Fibroblast of skin of right quadriceps (primary cell): ENCODE measurements at regions not wholly inside any gene's neighbourhood (a gene's known extent, or its start where the extent isn't known, plus 50 kb on each side); places are given as distances from the start of the nearest gene placed in this dataset.
"Not testable (repeated sequence)": the region's sequence is repeated elsewhere in the genome, so short reads cannot be mapped to it uniquely, and the experiment has no call there.

ENCODE experiments used
- DNase-seq: peaks from one replicate; pipeline ENCODE4 v3.0.0-alpha.2; 2013

GRCh38 chr3:25169151-25169550 is 258.9 kb upstream of the RARB start:
- DNase-seq: no peak

DNA sequence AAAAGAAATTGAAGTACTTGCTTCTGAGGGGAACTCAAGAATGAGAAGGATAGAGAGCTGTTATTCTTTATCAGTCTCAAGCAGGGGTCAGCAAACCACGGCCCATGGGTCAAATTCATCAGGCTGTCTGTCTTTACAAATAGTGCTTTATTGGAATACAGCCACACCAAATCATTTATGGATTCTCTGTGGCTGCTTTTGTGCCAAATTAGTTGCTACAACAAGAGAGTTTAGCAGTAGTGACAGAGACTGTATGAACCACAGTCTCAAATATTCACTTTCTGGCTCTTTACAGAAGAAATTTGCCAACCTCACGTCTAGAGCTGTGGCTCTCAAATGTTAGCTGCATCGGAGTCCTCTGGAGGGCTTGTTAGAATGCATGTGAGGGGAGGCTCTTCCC is 258.0 kb upstream of the RARB start:
- DNase-seq: no peak

- DNase-seq: peak; percentile 32
Observed at GRCh38 chr3:25171118-25171807, 256.8 kb upstream of the RARB start.

GRCh38 chr3:25171897-25172296 is 256.2 kb upstream of the RARB start:
- no peak for DNase-seq

DNA sequence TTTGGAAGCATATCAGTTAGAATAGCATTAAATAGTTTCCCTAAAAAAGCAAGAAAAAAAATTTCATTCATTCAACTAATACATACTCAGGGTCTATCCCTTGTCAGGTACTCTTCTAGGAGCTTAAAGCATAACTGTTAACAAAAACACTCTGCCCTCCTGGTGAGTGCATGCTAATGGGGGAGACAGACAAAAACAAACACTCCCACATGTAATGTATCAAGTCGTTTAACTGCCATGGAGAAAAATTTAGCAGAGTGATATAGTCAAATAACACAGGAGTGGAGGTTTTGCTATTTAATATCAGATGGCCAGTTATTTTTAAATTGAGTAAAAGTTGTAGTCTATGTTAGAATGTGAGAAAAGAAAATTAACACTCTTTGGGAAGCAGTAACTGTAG is 254.5 kb upstream of the RARB start:
- DNase-seq: no peak

- DNase-seq: no peak
Observed at GRCh38 chr3:25174251-25174650, 253.8 kb upstream of the RARB start.

DNA sequence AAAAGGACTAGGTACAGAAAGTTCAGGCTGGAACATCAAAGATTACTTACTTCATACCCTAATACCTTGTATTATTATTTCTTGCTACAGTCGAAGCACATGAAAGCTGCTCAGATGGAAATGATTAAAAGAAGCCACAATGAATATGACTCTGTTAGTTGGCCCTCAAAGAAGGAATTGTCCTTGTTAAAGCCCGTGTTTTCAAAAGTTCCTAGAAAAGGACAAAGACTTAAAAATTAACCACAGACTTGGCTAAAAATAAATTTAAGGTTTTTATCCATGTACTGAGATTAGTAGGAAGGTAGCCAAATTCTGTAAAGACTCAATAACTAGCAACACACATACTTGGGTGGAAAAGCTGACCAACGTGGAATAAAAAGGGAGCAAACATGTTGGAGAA is 251.0 kb upstream of the RARB start:
- DNase-seq: peak; percentile 40

DNA sequence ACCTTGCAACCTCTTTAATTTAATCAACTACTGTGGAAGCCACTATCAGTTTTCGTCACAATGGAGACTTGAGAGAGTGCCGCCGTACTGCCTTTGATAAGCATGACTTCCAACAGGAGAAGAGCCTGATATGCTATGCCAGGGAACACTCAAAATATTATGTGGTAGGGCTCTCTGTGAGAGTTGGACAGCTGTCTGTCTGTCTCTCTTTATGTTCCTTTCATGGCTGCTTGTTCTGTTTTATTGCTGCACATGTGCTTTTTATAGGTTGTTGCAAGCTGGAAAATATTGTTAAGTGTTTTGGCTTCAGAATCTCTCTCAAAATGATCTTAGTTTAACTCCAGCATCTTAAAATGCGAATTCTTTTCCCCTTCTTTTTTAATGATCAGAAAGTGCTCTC is 249.4 kb upstream of the RARB start:
- DNase-seq: no peak

GRCh38 chr3:25181096-25181495 is 247.0 kb upstream of the RARB start:
- DNase-seq: no peak

- no peak for DNase-seq
Observed at GRCh38 chr3:25182794-25183193, 245.3 kb upstream of the RARB start.

GRCh38 chr3:25184641-25185250 is 243.3 kb upstream of the RARB start:
- no peak for DNase-seq

DNA sequence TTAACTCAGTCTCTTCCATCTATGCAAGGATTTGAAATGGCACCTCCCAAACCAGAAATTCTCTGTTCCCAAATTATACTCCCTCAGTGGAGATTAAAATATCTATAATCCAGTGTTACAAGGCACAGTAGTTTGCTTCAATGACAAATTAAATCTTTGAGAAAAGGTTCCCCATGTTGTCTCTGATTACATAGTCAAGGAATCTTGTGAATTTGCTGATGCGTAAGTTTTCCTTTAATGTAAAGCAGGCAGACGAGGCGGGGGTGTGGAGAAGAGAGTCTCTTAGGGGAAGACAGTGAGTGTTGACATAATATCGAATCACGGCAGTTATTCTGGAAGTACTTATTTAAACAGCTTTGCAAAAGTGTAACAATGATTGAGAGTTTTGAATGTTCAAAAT is 236.4 kb upstream of the RARB start:
- peak; percentile 59 for DNase-seq

GRCh38 chr3:25199567-25199966 is 228.5 kb upstream of the RARB start:
- DNase-seq: not testable (repeated sequence)

GRCh38 chr3:25212736-25213135 is 215.3 kb upstream of the RARB start:
- DNase-seq: no peak

DNA sequence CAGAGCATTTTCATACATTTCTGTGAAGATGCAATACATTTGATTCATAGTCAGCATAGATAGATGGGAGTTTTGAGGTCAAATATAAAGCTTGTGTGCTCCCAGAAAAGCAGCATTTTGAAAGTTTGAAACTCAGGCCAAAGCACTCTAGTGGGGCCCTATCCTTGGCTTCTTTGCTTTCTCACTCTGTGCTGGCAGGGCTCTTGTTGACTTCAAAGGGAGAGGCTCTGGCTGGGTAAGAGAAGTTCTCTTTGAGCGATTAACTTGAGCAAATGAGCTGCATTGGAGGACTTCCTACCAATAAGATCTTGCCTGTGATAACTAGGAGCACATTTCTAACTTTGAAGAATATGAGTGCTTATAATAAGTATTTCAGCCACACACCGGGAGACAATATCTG is 214.0 kb upstream of the RARB start:
- no peak for DNase-seq

GRCh38 chr3:25218362-25218761 is 209.7 kb upstream of the RARB start:
- DNase-seq: no peak

DNA sequence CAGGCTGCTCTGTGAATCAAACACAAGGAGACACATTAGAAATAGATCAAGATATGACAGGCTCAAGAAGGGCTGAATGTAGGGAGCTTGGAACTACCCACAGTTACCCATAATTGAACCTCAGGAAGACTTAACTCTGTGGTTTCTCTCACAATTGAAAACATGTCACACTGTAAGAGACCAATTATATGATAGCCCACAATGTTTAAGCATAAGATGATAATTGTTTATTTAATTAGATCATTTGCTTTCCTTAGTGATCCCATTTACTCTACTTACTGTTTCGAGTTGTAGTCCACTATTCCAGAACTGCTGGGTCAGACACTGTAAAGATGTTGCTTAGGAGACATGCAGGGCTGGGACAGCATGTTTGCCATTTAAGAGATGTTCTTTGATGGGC is 201.3 kb upstream of the RARB start:
- DNase-seq: no peak

DNA sequence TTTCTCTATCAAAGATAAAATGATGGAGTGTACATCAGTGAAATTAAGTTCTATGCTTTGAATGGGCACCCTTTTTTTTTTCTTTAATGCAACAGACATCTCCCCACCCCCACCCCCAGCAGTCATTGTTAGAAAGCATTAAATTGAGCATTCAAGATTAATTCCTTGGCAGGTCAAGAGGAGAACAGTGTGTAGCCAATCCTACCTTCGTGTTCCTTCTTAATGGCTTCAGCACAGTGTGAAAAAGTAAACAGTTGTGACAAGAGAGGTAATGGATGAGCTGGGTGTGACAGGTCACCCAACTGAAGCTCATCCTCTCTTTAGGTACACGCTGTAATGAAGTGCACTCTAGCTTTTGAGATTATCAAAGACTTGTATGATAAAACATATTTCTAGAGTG is 198.5 kb upstream of the RARB start:
- no peak for DNase-seq

DNA sequence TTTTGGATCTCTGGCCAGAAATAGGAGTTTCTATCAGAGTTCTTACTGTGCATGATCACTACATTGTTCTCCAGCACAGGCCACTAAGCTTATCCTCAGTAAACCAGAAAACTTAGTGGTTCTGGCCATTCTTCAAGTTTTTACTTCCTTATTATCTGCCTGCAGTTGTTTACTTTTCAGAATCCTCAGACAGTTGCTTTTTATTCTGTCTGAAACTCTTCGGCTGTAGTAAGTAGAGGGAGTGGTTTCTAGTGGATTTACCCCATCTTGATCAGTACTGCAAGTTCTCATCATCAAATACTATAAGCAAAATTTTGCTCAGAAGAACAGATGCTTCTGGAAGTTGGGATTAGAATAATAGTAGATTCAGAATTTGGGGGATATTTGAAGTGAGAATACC is 193.0 kb upstream of the RARB start:
- no peak for DNase-seq

- peak; percentile 16 for DNase-seq
Observed at GRCh38 chr3:25235466-25235865, 192.6 kb upstream of the RARB start.

- DNase-seq: no peak
Observed at GRCh38 chr3:25237602-25238001, 190.5 kb upstream of the RARB start.

- DNase-seq: no peak
Observed at GRCh38 chr3:25239042-25239441, 189.0 kb upstream of the RARB start.

DNA sequence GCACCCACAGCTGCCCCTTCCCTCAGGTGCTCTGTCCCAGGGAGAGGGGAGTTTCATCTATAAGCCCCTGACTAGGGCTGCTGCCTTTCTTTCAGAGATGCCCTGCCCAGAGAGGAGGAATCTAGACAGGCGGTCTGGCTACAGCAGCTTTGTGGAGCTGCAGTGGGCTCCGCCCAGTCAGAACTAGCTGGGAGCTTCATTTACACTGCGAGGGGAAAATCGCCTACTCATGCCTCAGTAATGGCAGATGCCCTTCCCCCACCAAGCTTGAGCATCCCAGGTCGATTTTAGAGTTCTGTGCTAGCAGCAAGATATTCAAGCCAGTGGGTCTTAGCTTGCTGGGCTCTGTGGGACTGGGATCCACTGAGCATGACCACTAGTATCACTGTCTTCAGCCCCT is 181.2 kb upstream of the RARB start:
- DNase-seq: no peak

- DNase-seq: no peak
Observed at GRCh38 chr3:25252291-25252690, 175.8 kb upstream of the RARB start.

GRCh38 chr3:25257026-25257425 is 171.0 kb upstream of the RARB start:
- peak; percentile 80 for DNase-seq
